ENCODE measurements at regions not wholly inside any gene's neighbourhood (a gene's known extent, or its start where the extent isn't known, plus 50 kb on each side); places are given as distances from the start of the nearest gene placed in this dataset.
"Not testable (repeated sequence)": the region's sequence is repeated elsewhere in the genome, so short reads cannot be mapped to it uniquely, and the experiment has no call there.

- no peak for ATAC-seq
Observed at GRCh38 chr10:109264004-109264403, 659.3 kb downstream of the XPNPEP1 start.

GRCh38 chr10:109261231-109261630 is 662.1 kb downstream of the XPNPEP1 start:
- no peak for ATAC-seq

GRCh38 chr10:109259293-109259692 is 664.0 kb downstream of the XPNPEP1 start:
- ATAC-seq: no peak

DNA sequence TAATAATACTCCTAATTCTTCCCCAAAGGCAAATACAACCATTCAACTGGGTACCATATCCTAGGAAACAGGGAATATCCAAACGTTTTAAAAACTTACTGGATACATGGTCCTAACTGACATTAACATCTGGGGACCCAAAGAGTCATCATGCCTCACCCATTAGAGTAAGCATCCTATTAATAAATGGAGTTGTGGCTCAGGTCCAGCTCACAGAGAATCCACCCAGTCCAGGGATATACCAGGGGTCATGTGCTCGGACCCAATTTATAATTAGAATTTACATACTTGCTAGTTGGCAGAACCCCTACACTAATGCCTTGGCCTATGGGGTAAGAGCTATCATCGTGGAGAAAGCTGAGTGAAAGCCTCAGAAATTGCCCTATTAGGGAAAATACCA is 670.0 kb downstream of the XPNPEP1 start:
- no peak for ATAC-seq

GRCh38 chr10:109250152-109250551 is 673.2 kb downstream of the XPNPEP1 start:
- no peak for ATAC-seq

- ATAC-seq: no peak
Observed at GRCh38 chr10:109247814-109248213, 675.5 kb downstream of the XPNPEP1 start.

DNA sequence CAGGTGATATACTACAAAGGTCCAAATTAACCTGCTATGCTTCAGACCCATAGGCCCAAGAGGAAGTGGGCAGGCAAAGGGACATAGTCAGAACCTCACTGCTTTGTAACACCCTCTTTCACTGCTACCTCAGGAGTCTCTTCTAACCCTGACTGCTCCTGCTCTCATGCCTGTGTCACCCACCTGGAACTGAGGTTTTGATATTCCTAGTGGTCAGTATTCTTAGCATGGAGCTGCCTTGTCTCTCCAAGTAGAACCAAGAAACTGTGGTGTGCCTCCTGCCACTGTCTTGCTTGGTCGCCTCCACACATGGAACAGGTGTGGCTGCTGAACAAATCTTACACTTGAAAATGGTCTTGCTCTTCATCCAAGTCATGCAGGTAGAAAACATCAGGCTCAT is 677.5 kb downstream of the XPNPEP1 start:
- ATAC-seq: no peak

GRCh38 chr10:109239371-109239770 is 683.9 kb downstream of the XPNPEP1 start:
- no peak for ATAC-seq

DNA sequence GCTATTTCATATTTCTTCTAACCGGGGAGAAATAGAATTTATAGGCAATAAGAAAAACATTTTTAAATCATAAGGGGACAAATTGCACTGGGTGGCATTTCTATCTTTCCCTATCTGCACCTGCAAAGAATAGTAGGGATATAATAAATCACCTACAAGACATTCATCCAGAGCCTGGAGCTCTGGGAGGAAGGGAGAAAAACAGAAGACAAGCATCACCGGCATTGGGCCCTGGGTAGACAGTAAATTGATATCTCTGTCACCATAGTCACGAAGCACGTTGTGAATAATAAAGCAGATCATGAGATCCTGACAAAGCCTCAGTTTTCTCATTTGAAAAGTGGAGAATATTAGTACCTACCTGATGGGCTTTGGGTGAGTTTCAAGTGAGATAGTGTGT is 685.6 kb downstream of the XPNPEP1 start:
- ATAC-seq: no peak

DNA sequence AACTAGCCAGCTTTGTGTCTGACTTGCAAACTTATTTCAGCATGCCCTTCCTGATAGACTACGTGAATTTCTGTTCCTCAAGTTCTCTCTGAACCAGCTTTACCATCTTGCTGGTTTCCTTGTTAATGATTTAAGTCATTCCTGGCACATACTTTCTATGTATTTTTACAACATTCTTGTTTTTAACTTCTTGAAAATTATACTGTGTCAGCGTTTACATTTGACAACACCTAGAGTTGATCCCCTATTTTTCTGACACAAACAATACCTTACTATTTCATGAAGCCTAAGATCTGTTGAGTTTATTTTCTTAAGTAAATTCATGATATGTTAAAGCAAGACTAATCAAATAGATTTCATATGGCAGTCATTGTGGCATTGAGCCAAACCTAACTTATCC is 686.3 kb downstream of the XPNPEP1 start:
- ATAC-seq: no peak

GRCh38 chr10:109223533-109223932 is 699.8 kb downstream of the XPNPEP1 start:
- ATAC-seq: not testable (repeated sequence)

DNA sequence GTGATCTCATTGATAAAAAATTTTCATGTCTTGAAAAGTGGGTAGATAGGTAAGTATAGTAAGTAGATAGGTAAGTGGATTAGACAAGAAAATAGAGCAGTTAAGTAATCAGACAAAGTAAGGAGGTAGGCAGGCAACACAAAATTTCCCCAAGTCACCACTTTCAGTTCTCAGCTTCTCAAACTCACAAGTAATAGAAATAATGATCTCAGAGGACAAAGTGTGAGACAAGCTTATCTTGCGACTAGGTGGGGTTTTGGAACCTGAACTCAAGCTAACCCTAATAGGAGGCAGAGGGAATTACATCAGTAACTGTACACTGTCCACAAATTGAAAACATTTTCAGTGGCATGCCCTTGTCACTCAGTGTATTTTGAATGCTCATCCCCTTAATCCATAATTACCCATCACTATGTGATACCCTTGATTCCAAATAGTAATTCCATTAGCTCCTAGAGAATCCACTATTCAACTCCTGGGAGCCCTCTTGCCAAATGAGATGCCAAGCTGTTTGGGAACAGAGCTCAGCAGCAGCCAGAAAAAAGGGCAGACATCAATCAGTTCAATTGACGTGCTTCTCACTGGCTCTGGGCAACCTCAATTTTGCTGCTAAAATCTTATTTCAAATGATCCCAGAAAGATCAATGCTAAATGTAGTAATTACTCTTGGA is 703.2 kb downstream of the XPNPEP1 start:
- ATAC-seq: no peak

- ATAC-seq: no peak
Observed at GRCh38 chr10:109218207-109218606, 705.1 kb downstream of the XPNPEP1 start.

- no peak for ATAC-seq
Observed at GRCh38 chr10:109215291-109216075, 707.8 kb downstream of the XPNPEP1 start.

DNA sequence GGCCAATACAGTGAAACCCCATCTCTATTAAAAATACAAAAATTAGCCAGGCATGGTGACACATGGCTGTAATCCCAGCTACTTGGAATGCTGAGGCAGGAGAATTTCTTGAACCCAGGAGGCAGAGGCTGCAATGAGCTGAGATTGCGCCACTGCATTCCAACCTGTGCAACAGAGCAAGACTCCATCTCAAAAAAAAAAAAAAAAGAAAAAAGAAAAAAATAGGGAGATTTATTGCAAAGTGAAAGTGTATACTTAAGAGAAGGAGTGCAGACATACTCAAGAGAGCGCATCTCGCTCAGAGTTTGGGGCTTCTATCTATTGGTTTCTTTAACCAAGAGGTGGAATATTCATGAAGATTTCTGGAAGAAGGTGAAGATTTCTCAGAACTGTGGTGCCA is 708.4 kb downstream of the XPNPEP1 start:
- not testable (repeated sequence) for ATAC-seq

DNA sequence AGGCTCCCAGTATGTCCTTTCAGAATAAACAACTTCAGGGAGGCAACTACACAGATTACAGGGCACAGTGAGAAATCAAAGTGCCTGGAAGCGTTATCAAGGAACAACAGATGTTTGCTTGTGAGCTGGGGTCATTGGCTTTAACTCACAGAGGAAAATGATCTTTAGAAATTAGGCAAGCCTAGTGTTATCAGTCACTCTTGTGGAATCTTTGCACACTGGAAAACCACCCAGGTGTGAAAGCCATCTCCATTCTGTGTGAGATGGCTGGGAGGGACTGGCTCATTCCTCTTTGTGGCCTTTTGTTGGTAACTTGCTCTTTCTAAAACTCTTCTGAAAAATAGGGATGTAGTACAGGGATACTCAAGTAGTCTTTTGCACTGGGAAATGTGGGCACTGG is 716.0 kb downstream of the XPNPEP1 start:
- ATAC-seq: no peak

DNA sequence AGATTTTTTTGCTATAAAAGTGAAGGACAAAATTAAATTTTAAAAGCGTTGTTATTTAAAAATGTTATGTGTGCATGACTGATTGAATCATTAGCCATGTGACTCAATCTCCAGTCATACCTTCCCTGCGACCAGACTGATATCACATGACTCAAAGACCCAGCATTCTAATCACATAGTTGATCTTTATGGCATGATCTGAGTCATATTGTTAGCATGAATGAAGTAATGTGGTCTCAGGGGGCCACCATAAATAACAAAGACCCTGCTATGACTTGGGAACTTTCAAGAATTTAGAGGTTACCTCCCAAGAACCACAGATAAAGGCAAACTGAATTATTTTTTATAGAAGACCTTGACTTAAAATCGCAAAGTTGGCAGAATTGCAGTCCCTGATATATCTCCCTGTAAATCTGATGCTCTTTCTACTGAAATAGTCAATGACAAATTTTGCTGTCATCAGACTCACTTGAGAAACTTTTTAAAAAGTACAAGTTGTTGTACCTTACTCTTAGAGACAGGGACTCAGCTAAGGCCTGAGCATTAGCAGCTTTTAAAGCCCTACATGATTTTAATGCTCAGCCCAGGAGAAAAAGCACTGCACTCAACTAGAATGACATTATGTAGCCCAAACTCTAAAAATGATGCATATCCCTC is 717.3 kb downstream of the XPNPEP1 start:
- ATAC-seq: no peak

DNA sequence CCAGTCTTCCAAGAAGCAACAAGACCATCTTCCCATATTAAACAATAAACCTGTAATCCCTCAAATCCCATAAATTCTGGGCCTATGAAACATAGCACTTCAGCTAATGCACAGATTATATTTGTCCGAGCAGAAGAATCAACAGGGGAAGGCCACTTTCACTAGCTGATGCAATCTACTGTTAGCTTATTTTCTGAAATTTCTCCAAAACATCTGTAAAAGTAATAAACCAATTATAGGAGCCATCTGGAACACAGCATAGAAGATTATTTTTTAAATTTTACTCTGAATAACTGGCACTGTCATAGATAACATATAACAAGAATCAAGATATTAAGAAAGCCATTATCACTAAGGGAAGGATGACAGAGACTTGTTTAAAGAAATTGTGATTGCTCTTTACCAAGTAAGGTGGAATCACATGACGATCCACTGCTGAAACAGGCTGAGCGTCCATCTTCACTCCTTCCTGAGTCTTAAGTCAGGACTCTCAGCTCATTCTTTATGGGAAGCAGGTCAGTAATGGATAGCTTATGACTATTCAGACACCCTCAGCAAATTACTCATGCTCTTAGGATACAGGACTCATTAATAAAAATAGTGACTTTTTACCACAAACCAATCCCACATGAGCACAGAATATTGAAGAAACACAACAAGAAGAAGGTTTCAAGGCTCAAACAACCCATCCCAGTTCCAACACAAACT is 719.5 kb downstream of the XPNPEP1 start:
- no peak for ATAC-seq

DNA sequence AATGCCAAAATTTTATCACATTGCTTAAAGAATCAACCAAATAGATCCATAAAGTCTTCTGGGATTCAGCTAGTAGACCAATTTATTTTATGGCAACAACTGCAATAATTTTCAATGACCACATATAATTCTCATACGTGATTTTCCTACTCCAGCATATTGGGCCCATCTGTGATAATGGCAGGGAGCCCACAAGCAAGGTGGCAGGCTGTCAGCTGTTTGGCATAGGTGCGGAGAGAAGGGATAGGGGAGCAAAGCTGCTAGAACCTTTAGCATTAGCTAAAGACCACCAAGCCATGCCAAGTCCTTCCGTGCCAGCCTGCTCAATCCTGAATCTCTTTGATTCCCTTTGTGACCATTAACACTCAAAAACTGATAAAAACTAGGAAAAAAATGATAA is 721.2 kb downstream of the XPNPEP1 start:
- no peak for ATAC-seq

- no peak for ATAC-seq
Observed at GRCh38 chr10:109200646-109201045, 722.7 kb downstream of the XPNPEP1 start.

- no peak for ATAC-seq
Observed at GRCh38 chr10:109191823-109192222, 731.5 kb downstream of the XPNPEP1 start.

GRCh38 chr10:109191341-109191740 is 732.0 kb downstream of the XPNPEP1 start:
- ATAC-seq: no peak

DNA sequence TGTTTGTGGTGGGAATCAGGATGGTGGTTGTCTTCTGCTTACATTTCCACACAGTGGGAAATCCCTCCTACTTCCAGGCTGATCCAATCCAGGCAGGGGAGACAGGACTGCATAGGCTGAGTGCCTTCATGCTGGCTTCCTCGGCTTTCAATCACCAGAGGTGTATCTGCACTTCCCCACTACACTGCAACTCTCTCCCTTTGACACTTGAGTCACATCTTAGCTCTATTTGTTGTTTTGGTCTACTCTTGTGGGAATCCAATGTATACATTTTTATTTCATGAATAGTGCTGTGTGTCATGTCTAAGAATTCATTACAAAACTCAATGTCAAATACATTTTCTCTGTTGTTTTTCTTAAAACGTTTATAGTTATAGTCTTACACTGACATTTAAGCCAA is 735.6 kb downstream of the XPNPEP1 start:
- ATAC-seq: no peak
